Hepatocyte (in vitro differentiated cells): ENCODE measurements at regions not wholly inside any gene's neighbourhood (a gene's known extent, or its start where the extent isn't known, plus 50 kb on each side); places are given as distances from the start of the nearest gene placed in this dataset.

ENCODE experiments used
- DNase-seq: peaks from one replicate; pipeline ENCODE4 v3.0.0-alpha.2; 2016; ENCODE audit warnings: low spot score
- H2AFZ ChIP-seq: fragments of 200-600 bp; sonication (generic); 2 replicates; pipeline ENCODE4 v1.6.0; 2016; ENCODE audit warnings: antibody characterized with exemption, mild to moderate bottlenecking
- H3K27ac ChIP-seq: fragments of 200-600 bp; sonication (generic); 2 replicates; pipeline ENCODE4 v1.5.1; 2016; ENCODE audit warnings: mild to moderate bottlenecking
- H3K27me3 ChIP-seq: fragments of 200-600 bp; sonication (generic); 2 replicates; pipeline ENCODE4 v1.6.1; 2016
- H3K36me3 ChIP-seq: fragments of 200-600 bp; sonication (generic); replicated peaks from 2 replicates; pipeline ENCODE4 v1.5.1; 2016; ENCODE audit warnings: low read depth; ENCODE audit not compliant: insufficient read depth
- H3K4me1 ChIP-seq: fragments of 200-600 bp; sonication (generic); 2 replicates; pipeline ENCODE4 v1.5.1; 2016; ENCODE audit warnings: mild to moderate bottlenecking, moderate library complexity; ENCODE audit not compliant: insufficient read depth
- H3K4me2 ChIP-seq: fragments of 200-600 bp; sonication (generic); 2 replicates; pipeline ENCODE4 v1.6.0; 2016
- H3K4me3 ChIP-seq: fragments of 200-600 bp; sonication (generic); 2 replicates; pipeline ENCODE4 v1.5.1; 2016; ENCODE audit warnings: mild to moderate bottlenecking
- H3K79me2 ChIP-seq: fragments of 200-600 bp; sonication (generic); 2 replicates; pipeline ENCODE4 v1.6.0; 2017; ENCODE audit warnings: mild to moderate bottlenecking
- H3K9me2 ChIP-seq: fragments of 200-600 bp; sonication (generic); replicated peaks from 2 replicates; pipeline ENCODE4 v1.6.0; 2017; ENCODE audit warnings: mild to moderate bottlenecking; ENCODE audit not compliant: insufficient read depth
- H3K9me3 ChIP-seq: fragments of 200-600 bp; sonication (generic); 2 replicates; pipeline ENCODE4 v1.5.1; 2016; ENCODE audit warnings: low read depth, mild to moderate bottlenecking
- H4K20me1 ChIP-seq: fragments of 200-600 bp; sonication (generic); 2 replicates; pipeline ENCODE4 v1.6.0; 2016; ENCODE audit warnings: mild to moderate bottlenecking; ENCODE audit not compliant: insufficient read depth, poor library complexity, severe bottlenecking
- CTCF ChIP-seq: fragments of 200-600 bp; sonication (generic); IDR thresholded peaks from 2 replicates; pipeline ENCODE4 v1.5.1; 2016; ENCODE audit warnings: antibody characterized with exemption, mild to moderate bottlenecking; ENCODE audit not compliant: poor library complexity
- EZH2 ChIP-seq: fragments of 200-600 bp; sonication (generic); IDR thresholded peaks from 2 replicates; pipeline ENCODE4 v1.6.1; 2016; ENCODE audit warnings: antibody characterized with exemption, mild to moderate bottlenecking, borderline replicate concordance
- EZH2phosphoT487 ChIP-seq: fragments of 200-600 bp; sonication (generic); IDR thresholded peaks from one replicate; pipeline ENCODE4 v1.6.1; 2018; ENCODE audit warnings: antibody characterized with exemption, mild to moderate bottlenecking, low read depth, moderate library complexity; ENCODE audit not compliant: unreplicated experiment, severe bottlenecking
- WGBS: methylation state at CpG from one replicate; pipeline ENCODE4 v1.1.6; 2016; ENCODE audit warnings: low lambda C conversion rate; ENCODE audit errors: missing lambda C conversion rate; 5-methylcytosine and 5-hydroxymethylcytosine counted together

GRCh38 chr10:44301781-44302355 is 83.0 kb downstream of the CXCL12 start:
- no peak overlapping the region for H3K4me2 ChIP-seq

GRCh38 chr10:44300666-44301649 is 83.9 kb downstream of the CXCL12 start:
- Histone ChIP-seq H3K79me2 (no peaks in the 10 kb centered on the region), H3K4me1 (no peaks in the 10 kb centered on the region), H3K4me3 (no peak overlapping the region), H3K9me3 (no peaks in the 10 kb centered on the region), H4K20me1 (no peaks in the 10 kb centered on the region), H2AFZ (no peak overlapping the region), H3K27me3 (peaks cover 8% of the 10 kb centered on the region), H3K27ac (no peak overlapping the region), H3K36me3 (no peaks in the 10 kb centered on the region), H3K4me2 (no peak overlapping the region), H3K9me2 (no peaks in the 10 kb centered on the region)
- 73% methylated on average over 7 of the region's 7 CpGs for WGBS
- TF ChIP-seq CTCF (no peak), EZH2 (no peak), EZH2phosphoT487 (no peak)
- no peak for DNase-seq

More at GRCh38 chr10:44301781-44302355, 83.0 kb downstream of the CXCL12 start:
- DNase-seq, result no peak
- 78% methylated on average over 6 of the region's 6 CpGs for WGBS
- Histone ChIP-seq H3K4me1 (no peaks in the 10 kb centered on the region), H3K4me3 (no peak overlapping the region), H3K27me3 (peaks cover 8% of the 10 kb centered on the region), H4K20me1 (no peaks in the 10 kb centered on the region), H3K9me2 (no peaks in the 10 kb centered on the region), H2AFZ (no peak overlapping the region), H3K9me3 (no peaks in the 10 kb centered on the region), H3K36me3 (no peaks in the 10 kb centered on the region), H3K27ac (no peak overlapping the region), H3K79me2 (no peaks in the 10 kb centered on the region)
- no peak for TF ChIP-seq EZH2phosphoT487
- no peak for TF ChIP-seq CTCF
- TF ChIP-seq EZH2, result no peak

GRCh38 chr10:44298713-44299112 is 86.2 kb downstream of the CXCL12 start:
- no peak overlapping the region for H3K4me2 ChIP-seq
- H3K27me3 ChIP-seq, result peaks cover 8% of the 10 kb centered on the region
- H3K79me2 ChIP-seq, result no peaks in the 10 kb centered on the region
- H3K9me3 ChIP-seq, result no peaks in the 10 kb centered on the region
- H3K27ac ChIP-seq, result no peak overlapping the region
- H3K36me3 ChIP-seq, result no peaks in the 10 kb centered on the region
- 68% methylated on average over 4 of the region's 4 CpGs for WGBS
- TF ChIP-seq EZH2phosphoT487, result no peak
- no peak for TF ChIP-seq CTCF
- TF ChIP-seq EZH2, result no peak
- no peaks in the 10 kb centered on the region for H4K20me1 ChIP-seq
- no peak overlapping the region for H2AFZ ChIP-seq
- no peaks in the 10 kb centered on the region for H3K9me2 ChIP-seq
- H3K4me3 ChIP-seq, result no peak overlapping the region
- H3K4me1 ChIP-seq, result no peaks in the 10 kb centered on the region
- DNase-seq, result no peak
